HG03520 (cell line): ENCODE measurements at regions not wholly inside any gene's neighbourhood (a gene's known extent, or its start where the extent isn't known, plus 50 kb on each side); places are given as distances from the start of the nearest gene placed in this dataset.
"Not testable (repeated sequence)": the region's sequence is repeated elsewhere in the genome, so short reads cannot be mapped to it uniquely, and the experiment has no call there.

Experiments used
- ATAC-seq: cut with Tn5 transposase; IDR thresholded peaks from one replicate; pipeline ENCODE4 v1.9.1; 2021; ENCODE audit warnings: mild to moderate bottlenecking, moderate library complexity; ENCODE audit not compliant: unreplicated experiment

- not testable (repeated sequence) for ATAC-seq
Observed at GRCh38 chr4:4030509-4030908, 196.2 kb downstream of the OTOP1 start.

GRCh38 chr4:4031446-4032135 is 195.1 kb downstream of the OTOP1 start:
- ATAC-seq, result not testable (repeated sequence)

- ATAC-seq, result not testable (repeated sequence)
Observed at GRCh38 chr4:4032364-4032763, 194.4 kb downstream of the OTOP1 start.

DNA sequence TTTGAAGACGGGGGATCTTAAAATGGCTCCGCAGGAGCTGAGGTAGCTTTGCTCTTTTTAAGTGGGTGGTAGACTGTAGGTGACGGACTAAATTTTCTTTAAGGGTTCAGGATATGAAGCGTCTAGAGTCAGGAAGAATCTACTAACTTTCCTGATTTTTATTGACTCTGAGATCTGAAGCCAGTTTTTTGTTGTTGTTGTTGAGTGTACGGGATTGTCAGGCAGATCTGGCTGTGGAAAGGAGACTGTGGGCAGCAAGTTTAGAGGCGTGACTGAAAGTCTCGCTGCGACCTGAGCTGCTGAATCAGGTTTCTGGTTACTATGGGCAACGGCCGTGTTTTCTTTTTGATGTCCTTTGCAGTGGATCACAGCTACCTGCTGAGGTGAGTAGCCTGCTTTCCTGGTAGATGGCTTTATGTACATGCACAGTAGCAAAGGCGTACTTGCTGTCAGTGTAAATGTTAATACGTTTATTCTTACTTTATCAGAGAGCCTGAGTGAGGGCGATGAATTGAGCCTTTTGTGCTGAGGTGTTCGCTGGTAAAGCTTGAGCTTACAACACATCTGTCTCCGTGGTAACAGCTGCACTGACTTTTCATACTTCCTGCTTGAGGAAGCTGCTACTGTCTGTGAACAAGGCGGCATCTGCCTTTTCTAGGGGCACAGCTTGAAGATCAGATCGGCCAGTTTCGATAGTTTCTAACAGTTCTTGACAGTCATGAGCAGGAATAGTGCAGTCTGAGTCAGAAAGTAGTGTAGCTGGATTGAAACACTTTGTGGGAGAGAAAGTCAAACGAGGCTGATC is 193.7 kb downstream of the OTOP1 start:
- not testable (repeated sequence) for ATAC-seq

- not testable (repeated sequence) for ATAC-seq
Observed at GRCh38 chr4:4037399-4038138, 189.2 kb downstream of the OTOP1 start.

- ATAC-seq, result not testable (repeated sequence)
Observed at GRCh38 chr4:4045823-4046222, 180.9 kb downstream of the OTOP1 start.

DNA sequence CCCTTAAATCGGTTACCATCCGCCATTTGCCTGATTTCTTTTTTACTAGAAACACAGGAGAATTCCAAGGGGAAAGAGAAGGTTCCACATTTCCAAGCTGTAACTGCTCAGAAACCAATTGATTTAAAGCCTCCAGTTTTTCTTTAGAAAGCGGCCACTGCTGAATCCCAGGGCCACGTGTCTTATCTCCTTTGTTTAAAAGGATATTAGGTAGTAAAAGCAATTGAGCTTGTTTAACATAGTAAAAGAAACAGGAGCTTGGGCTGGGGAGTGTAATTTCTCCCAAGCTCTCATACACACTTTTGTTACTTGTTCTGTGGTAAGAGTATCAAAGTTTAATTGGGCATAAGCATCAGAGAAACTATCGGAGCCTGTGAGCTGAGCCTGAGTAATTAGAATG is 180.0 kb downstream of the OTOP1 start:
- ATAC-seq, result not testable (repeated sequence)

DNA sequence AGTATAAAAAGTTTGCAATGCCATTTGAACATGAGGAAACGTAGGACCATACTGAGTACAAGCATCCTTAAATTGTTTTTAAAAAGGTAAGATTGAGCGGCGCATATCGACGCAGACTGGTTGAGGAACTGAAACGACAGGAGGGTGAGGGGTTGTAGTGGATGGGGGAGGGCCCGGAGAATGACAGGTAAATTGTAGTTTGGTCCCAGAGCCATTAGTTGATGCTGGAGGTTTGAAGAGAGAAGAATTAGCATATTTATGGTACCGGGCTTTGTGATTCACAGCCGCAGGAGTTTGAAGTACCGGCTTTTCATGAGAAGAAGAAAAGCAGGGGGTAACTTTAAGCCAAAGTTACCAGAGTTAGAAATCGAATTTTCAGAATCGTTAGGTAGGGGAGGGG is 179.5 kb downstream of the OTOP1 start:
- not testable (repeated sequence) for ATAC-seq

DNA sequence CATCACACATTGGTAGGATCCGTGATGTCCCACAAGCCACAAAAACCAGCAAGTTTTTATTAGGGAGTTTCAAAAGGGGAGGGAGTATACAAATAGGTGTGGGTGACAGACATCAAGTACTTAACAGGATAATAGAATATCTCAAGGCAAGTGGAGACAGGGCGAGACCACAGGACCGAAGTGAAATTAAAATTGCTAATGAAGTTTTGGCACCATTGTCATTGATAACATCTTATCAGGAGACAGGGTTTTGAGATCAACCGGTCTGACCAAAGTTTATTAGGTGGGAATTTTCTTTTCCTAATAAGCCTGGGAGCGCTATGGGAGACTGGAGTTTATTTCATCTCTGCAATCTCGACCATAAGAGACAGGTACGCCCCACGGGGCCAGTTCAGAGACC is 178.5 kb downstream of the OTOP1 start:
- not testable (repeated sequence) for ATAC-seq

- ATAC-seq, result not testable (repeated sequence)
Observed at GRCh38 chr4:4050781-4051180, 175.9 kb downstream of the OTOP1 start.

- not testable (repeated sequence) for ATAC-seq
Observed at GRCh38 chr4:4052933-4053332, 173.8 kb downstream of the OTOP1 start.

DNA sequence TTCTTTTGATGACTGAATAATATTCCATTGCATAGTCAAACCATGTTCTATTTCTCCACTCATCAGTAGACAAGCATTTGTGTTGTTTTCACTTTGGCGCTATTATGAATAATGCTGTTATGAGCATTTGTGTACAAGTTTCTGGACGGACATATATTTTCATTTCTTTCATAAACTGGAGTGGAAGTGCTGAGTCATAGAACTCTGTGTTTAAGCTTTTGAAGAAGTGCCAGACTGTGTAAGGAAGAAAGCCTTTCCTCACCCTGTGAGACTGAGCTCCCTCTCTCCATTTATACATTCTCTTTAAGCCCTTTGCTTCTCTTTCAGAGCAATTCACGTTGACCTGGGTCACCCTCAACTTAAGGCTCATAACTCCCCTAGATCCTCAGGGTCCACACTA is 169.5 kb downstream of the OTOP1 start:
- not testable (repeated sequence) for ATAC-seq

DNA sequence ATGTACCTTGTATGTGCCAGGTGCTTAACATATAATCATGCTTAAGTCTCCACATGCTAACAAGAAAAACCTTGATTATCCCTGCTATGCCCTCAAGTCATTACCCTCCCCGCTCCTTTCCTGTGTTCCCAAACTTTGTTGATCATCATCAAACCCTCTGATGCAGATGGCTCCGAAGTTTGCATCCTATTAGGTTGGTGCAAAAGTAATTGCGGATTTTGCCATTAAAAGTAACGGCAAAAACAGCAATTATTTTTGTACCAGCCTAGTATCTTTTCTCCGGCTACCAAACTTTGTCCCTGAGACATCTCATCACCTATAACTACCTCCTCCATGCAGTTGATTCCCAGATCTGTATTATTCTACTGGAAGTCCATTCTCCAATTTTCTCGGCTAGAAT is 142.6 kb downstream of the OTOP1 start:
- not testable (repeated sequence) for ATAC-seq

GRCh38 chr4:4089716-4090419 is 136.9 kb downstream of the OTOP1 start:
- ATAC-seq, result not testable (repeated sequence)

GRCh38 chr4:4090720-4091119 is 136.0 kb downstream of the OTOP1 start:
- not testable (repeated sequence) for ATAC-seq

DNA sequence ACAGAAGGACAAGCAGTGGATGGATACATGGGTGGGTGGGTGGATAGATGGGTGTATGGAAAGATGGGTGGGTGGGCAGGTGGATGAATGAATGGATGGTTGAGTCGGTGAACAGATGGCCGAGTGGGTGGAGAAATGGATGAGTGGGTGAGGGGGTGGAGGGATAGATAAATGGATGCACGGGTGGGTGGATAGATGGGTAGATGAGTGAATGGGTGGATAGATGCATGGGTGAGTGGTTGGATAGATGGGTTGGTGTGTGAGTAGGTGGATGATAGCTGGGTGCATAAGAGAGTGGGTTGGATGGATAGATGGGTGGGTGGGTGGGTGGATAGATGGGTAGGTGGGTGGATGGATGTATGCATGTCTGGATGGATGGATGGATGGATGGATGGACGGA is 134.6 kb downstream of the OTOP1 start:
- not testable (repeated sequence) for ATAC-seq

GRCh38 chr4:4099610-4100009 is 127.1 kb downstream of the OTOP1 start:
- ATAC-seq, result not testable (repeated sequence)

- not testable (repeated sequence) for ATAC-seq
Observed at GRCh38 chr4:4106923-4107322, 119.8 kb downstream of the OTOP1 start.

- ATAC-seq, result not testable (repeated sequence)
Observed at GRCh38 chr4:4107411-4108107, 119.2 kb downstream of the OTOP1 start.

- ATAC-seq, result not testable (repeated sequence)
Observed at GRCh38 chr4:4115381-4115780, 111.3 kb downstream of the OTOP1 start.
